DND-41 (cell line): ENCODE measurements at regions not wholly inside any gene's neighbourhood (a gene's known extent, or its start where the extent isn't known, plus 50 kb on each side); places are given as distances from the start of the nearest gene placed in this dataset.

ENCODE experiments used
- CTCF ChIP-seq: IDR thresholded peaks from 2 replicates; pipeline ENCODE4 v1.5.1; 2012; ENCODE audit warnings: borderline replicate concordance, low read length, moderate library complexity, mild to moderate bottlenecking; ENCODE audit not compliant: poor library complexity, severe bottlenecking; ENCODE audit errors: extremely low read depth
- EZH2 ChIP-seq: IDR thresholded peaks from 3 replicates; pipeline ENCODE4 v1.6.1; 2012; ENCODE audit warnings: borderline replicate concordance, low read depth, mild to moderate bottlenecking, moderate library complexity, low read length, inconsistent platforms; ENCODE audit not compliant: severe bottlenecking

- no peak for TF ChIP-seq EZH2
- no peak for TF ChIP-seq CTCF
These were observed 982.2 kb upstream of the SEMA6D start for GRCh38 chr15:46735115-46735514.
